ENCODE measurements at regions not wholly inside any gene's neighbourhood (a gene's known extent, or its start where the extent isn't known, plus 50 kb on each side); places are given as distances from the start of the nearest gene placed in this dataset.
"Not testable (repeated sequence)": the region's sequence is repeated elsewhere in the genome, so short reads cannot be mapped to it uniquely, and the experiment has no call there.

GRCh38 chr10:46728359-46728758 lies 149.4 kb downstream of the SYT15 start:
- POLR2A ChIA-PET; H2AFZ ChIP-seq (ENCODE audit: low read depth, low read length); BruUV-seq (replicated peaks); in situ Hi-C loops (cut with MboI); H3K4me2 ChIP-seq (ENCODE audit: insufficient read depth, low read length); H3K9me1 ChIP-seq (ENCODE audit: control insufficient read depth, insufficient read depth, low read length); H3K79me2 ChIP-seq (ENCODE audit: control insufficient read depth, insufficient read depth, low read length); H3K27me3 ChIP-seq (ENCODE audit: control insufficient read depth in 2 of 2, insufficient read depth in 2 of 2, low read length in 2 of 2); FAIRE-seq; ATAC-seq; H4K20me1 ChIP-seq (replicated peaks; ENCODE audit: control insufficient read depth, insufficient read depth, low read length); H3K4me1 ChIP-seq (replicated peaks in 1 of 2; ENCODE audit: control insufficient read depth in 2 of 2, insufficient read depth in 2 of 2, low read length in 2 of 2); H3K36me3 ChIP-seq (ENCODE audit: control insufficient read depth, insufficient read depth, low read length); H3K27ac ChIP-seq (ENCODE audit: extremely low read depth, low read depth, low read length); H3K9ac ChIP-seq (ENCODE audit: insufficient read depth in 1 of 2, low read depth in 2 of 2, low read length in 2 of 2); DNase-seq (ENCODE audit: extremely low read depth in 1 of 4, low spot score in 3 of 4); H3K4me3 ChIP-seq; H3K9me3 ChIP-seq (replicated peaks; ENCODE audit: control insufficient read depth, insufficient read depth, low read depth, low read length); CTCF ChIA-PET (ENCODE audit: low intra/inter-chr PET ratio); intact Hi-C loops (cut with micrococcal nuclease): not testable (repeated sequence)

DNA sequence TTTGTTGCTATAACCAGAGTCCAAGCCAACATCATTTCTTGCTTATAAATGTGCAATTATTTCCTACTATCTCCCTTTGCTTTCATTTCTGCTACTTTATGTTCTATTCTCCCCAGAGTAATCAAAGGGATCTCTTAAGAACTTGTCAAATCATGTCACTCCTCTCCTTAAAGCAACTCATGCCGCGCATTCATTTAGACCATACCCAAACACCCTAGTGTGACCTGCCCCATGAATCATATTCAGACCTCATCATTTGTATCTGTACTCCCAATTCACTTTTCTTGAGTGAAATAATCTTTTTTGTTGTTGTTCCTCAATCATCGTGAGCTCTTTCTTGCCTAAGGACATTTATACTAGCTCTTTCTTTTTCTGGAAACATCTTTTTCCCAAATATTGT lies 151.8 kb downstream of the SYT15 start:
- in situ Hi-C loops (cut with MboI); DNase-seq (ENCODE audit: extremely low read depth in 1 of 4, low spot score in 3 of 4); H3K79me2 ChIP-seq (ENCODE audit: control insufficient read depth, insufficient read depth, low read length); H3K9ac ChIP-seq (ENCODE audit: insufficient read depth in 1 of 2, low read depth in 2 of 2, low read length in 2 of 2); H4K20me1 ChIP-seq (replicated peaks; ENCODE audit: control insufficient read depth, insufficient read depth, low read length); H3K9me1 ChIP-seq (ENCODE audit: control insufficient read depth, insufficient read depth, low read length); CTCF ChIA-PET (ENCODE audit: low intra/inter-chr PET ratio); intact Hi-C loops (cut with micrococcal nuclease); H3K4me2 ChIP-seq (ENCODE audit: insufficient read depth, low read length); BruUV-seq (replicated peaks); H3K9me3 ChIP-seq (replicated peaks; ENCODE audit: control insufficient read depth, insufficient read depth, low read depth, low read length); H3K27ac ChIP-seq (ENCODE audit: extremely low read depth, low read depth, low read length); H2AFZ ChIP-seq (ENCODE audit: low read depth, low read length); H3K36me3 ChIP-seq (ENCODE audit: control insufficient read depth, insufficient read depth, low read length); H3K27me3 ChIP-seq (ENCODE audit: control insufficient read depth in 2 of 2, insufficient read depth in 2 of 2, low read length in 2 of 2); H3K4me3 ChIP-seq; ATAC-seq; H3K4me1 ChIP-seq (replicated peaks in 1 of 2; ENCODE audit: control insufficient read depth in 2 of 2, insufficient read depth in 2 of 2, low read length in 2 of 2); POLR2A ChIA-PET; FAIRE-seq: not testable (repeated sequence)
- WGBS (ENCODE audit: insufficient coverage, low coverage, missing lambda C conversion rate), result no CpG with 5 or more reads among the region's 3 CpGs

DNA sequence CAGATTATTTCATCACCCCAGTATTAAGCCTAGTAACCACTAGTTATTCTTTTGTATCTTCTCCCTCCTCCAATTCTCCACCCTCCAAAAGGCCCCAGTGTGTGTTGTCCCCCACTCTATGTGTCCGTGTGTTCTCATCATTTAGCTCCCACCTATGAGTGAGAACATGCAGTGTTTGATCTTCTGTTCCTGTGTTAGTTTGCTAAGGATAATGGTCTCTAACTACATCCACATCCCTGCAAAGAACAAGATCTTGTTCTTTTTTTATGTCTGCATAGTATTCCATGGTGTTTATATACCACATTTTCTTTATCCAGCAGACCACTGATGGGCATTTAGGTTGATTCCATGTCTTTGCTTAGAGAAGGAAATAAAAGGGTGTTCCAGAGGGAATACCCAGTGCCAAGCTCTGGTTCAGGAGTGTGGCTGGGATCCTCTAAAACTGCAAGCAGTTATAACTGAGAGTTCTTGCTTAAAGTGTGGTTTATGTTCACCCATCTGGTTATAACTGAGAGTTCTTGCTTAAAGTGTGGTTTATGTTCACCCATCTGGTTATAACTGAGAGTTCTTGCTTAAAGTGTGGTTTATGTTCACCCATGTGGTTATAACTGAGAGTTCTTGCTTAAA lies 154.8 kb downstream of the SYT15 start:
- intact Hi-C loops (cut with micrococcal nuclease); H3K9me1 ChIP-seq (ENCODE audit: control insufficient read depth, insufficient read depth, low read length); CTCF ChIA-PET (ENCODE audit: low intra/inter-chr PET ratio); H4K20me1 ChIP-seq (replicated peaks; ENCODE audit: control insufficient read depth, insufficient read depth, low read length); H3K4me2 ChIP-seq (ENCODE audit: insufficient read depth, low read length); DNase-seq (ENCODE audit: extremely low read depth in 1 of 4, low spot score in 3 of 4); H3K9me3 ChIP-seq (replicated peaks; ENCODE audit: control insufficient read depth, insufficient read depth, low read depth, low read length); H3K27me3 ChIP-seq (ENCODE audit: control insufficient read depth in 2 of 2, insufficient read depth in 2 of 2, low read length in 2 of 2); H3K4me1 ChIP-seq (replicated peaks in 1 of 2; ENCODE audit: control insufficient read depth in 2 of 2, insufficient read depth in 2 of 2, low read length in 2 of 2); ATAC-seq; POLR2A ChIA-PET; H3K4me3 ChIP-seq; H2AFZ ChIP-seq (ENCODE audit: low read depth, low read length); H3K9ac ChIP-seq (ENCODE audit: insufficient read depth in 1 of 2, low read depth in 2 of 2, low read length in 2 of 2); H3K27ac ChIP-seq (ENCODE audit: extremely low read depth, low read depth, low read length); in situ Hi-C loops (cut with MboI); H3K36me3 ChIP-seq (ENCODE audit: control insufficient read depth, insufficient read depth, low read length); FAIRE-seq; H3K79me2 ChIP-seq (ENCODE audit: control insufficient read depth, insufficient read depth, low read length); BruUV-seq (replicated peaks): not testable (repeated sequence)
- no CpG with 5 or more reads among the region's 1 CpG for WGBS (ENCODE audit: insufficient coverage, low coverage, missing lambda C conversion rate)

DNA sequence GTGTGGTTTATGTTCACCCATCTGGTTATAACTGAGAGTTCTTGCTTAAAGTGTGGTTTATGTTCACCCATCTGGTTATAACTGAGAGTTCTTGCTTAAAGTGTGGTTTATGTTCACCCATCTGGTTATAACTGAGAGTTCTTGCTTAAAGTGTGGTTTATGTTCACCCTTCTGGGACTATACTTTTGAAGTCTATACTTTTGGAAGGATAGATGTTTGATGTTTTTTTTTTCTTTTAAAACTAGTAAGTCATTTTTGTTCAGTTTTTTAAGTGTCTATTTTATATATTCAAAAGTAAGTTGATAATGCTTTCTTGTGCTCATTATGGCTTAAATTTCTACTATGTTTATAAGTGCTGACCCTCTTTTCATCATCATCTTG lies 155.3 kb downstream of the SYT15 start:
- H2AFZ ChIP-seq (ENCODE audit: low read depth, low read length); H3K36me3 ChIP-seq (ENCODE audit: control insufficient read depth, insufficient read depth, low read length); H3K79me2 ChIP-seq (ENCODE audit: control insufficient read depth, insufficient read depth, low read length); CTCF ChIA-PET (ENCODE audit: low intra/inter-chr PET ratio); POLR2A ChIA-PET; H3K4me2 ChIP-seq (ENCODE audit: insufficient read depth, low read length); ATAC-seq; BruUV-seq (replicated peaks); intact Hi-C loops (cut with micrococcal nuclease); FAIRE-seq; H3K9me1 ChIP-seq (ENCODE audit: control insufficient read depth, insufficient read depth, low read length); H3K9me3 ChIP-seq (replicated peaks; ENCODE audit: control insufficient read depth, insufficient read depth, low read depth, low read length); DNase-seq (ENCODE audit: extremely low read depth in 1 of 4, low spot score in 3 of 4); H3K9ac ChIP-seq (ENCODE audit: insufficient read depth in 1 of 2, low read depth in 2 of 2, low read length in 2 of 2); in situ Hi-C loops (cut with MboI); H4K20me1 ChIP-seq (replicated peaks; ENCODE audit: control insufficient read depth, insufficient read depth, low read length); H3K27ac ChIP-seq (ENCODE audit: extremely low read depth, low read depth, low read length); H3K27me3 ChIP-seq (ENCODE audit: control insufficient read depth in 2 of 2, insufficient read depth in 2 of 2, low read length in 2 of 2); H3K4me3 ChIP-seq; H3K4me1 ChIP-seq (replicated peaks in 1 of 2; ENCODE audit: control insufficient read depth in 2 of 2, insufficient read depth in 2 of 2, low read length in 2 of 2): not testable (repeated sequence)
